ENCODE measurements at regions not wholly inside any gene's neighbourhood (a gene's known extent, or its start where the extent isn't known, plus 50 kb on each side); places are given as distances from the start of the nearest gene placed in this dataset.

GRCh38 chr10:57202356-57202755 is 841.3 kb upstream of the ZWINT start:
- TF ChIP-seq CTCF (conservative IDR thresholded peaks at IDR 0.05) (no peak), ZFX (IDR thresholded peaks at IDR 0.05) (no peak)
